ENCODE measurements at regions not wholly inside any gene's neighbourhood (a gene's known extent, or its start where the extent isn't known, plus 50 kb on each side); places are given as distances from the start of the nearest gene placed in this dataset.
"Not testable (repeated sequence)": the region's sequence is repeated elsewhere in the genome, so short reads cannot be mapped to it uniquely, and the experiment has no call there.

DNA sequence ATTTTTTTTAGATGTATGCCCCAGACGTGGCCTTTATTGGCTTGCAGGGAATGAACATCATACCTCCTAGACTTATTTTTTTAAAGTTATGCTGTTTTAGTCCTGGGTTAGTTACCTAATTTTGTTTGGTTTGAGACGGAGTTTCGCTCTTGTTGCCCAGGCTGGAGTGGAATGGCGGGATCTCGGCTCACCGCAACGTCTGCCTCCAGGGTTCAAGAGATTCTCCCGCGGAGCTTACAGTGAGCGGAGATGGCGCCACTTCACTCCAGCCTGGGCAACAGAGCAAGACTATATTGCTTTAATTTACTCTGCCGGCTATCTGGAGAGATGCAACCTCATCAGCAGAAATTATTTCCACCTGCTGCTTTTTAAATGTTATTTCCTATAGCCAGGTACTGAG lies 82.9 kb upstream of the TNK2 start:
- TF ChIP-seq, protein P1, sequence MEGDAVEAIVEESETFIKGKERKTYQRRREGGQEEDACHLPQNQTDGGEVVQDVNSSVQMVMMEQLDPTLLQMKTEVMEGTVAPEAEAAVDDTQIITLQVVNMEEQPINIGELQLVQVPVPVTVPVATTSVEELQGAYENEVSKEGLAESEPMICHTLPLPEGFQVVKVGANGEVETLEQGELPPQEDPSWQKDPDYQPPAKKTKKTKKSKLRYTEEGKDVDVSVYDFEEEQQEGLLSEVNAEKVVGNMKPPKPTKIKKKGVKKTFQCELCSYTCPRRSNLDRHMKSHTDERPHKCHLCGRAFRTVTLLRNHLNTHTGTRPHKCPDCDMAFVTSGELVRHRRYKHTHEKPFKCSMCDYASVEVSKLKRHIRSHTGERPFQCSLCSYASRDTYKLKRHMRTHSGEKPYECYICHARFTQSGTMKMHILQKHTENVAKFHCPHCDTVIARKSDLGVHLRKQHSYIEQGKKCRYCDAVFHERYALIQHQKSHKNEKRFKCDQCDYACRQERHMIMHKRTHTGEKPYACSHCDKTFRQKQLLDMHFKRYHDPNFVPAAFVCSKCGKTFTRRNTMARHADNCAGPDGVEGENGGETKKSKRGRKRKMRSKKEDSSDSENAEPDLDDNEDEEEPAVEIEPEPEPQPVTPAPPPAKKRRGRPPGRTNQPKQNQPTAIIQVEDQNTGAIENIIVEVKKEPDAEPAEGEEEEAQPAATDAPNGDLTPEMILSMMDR (IDR thresholded peaks at IDR 0.05), result not testable (repeated sequence)
- TF ChIP-seq POLR2A (IDR thresholded peaks at IDR 0.05; ENCODE audit: low read length); RARB (CRISPR knock-in tag; IDR thresholded peaks at IDR 0.05); SMC3 (IDR thresholded peaks at IDR 0.05); EP300 (IDR thresholded peaks at IDR 0.05); MYC (IDR thresholded peaks at IDR 0.05; ENCODE audit: borderline replicate concordance, low read length); RAD21 (conservative IDR thresholded peaks at IDR 0.05 in 1 of 2, IDR thresholded peaks at IDR 0.05 in 1 of 2); BHLHE40 (IDR thresholded peaks at IDR 0.05; ENCODE audit: low read depth, low read length); TP53 (CRISPR knock-in tag; IDR thresholded peaks at IDR 0.05): not testable (repeated sequence)
- TF ChIP-seq, protein P2, sequence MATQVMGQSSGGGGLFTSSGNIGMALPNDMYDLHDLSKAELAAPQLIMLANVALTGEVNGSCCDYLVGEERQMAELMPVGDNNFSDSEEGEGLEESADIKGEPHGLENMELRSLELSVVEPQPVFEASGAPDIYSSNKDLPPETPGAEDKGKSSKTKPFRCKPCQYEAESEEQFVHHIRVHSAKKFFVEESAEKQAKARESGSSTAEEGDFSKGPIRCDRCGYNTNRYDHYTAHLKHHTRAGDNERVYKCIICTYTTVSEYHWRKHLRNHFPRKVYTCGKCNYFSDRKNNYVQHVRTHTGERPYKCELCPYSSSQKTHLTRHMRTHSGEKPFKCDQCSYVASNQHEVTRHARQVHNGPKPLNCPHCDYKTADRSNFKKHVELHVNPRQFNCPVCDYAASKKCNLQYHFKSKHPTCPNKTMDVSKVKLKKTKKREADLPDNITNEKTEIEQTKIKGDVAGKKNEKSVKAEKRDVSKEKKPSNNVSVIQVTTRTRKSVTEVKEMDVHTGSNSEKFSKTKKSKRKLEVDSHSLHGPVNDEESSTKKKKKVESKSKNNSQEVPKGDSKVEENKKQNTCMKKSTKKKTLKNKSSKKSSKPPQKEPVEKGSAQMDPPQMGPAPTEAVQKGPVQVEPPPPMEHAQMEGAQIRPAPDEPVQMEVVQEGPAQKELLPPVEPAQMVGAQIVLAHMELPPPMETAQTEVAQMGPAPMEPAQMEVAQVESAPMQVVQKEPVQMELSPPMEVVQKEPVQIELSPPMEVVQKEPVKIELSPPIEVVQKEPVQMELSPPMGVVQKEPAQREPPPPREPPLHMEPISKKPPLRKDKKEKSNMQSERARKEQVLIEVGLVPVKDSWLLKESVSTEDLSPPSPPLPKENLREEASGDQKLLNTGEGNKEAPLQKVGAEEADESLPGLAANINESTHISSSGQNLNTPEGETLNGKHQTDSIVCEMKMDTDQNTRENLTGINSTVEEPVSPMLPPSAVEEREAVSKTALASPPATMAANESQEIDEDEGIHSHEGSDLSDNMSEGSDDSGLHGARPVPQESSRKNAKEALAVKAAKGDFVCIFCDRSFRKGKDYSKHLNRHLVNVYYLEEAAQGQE (IDR thresholded peaks at IDR 0.05), result not testable (repeated sequence)

All from A549 (cell line).